ENCODE measurements at regions not wholly inside any gene's neighbourhood (a gene's known extent, or its start where the extent isn't known, plus 50 kb on each side); places are given as distances from the start of the nearest gene placed in this dataset.

DNA sequence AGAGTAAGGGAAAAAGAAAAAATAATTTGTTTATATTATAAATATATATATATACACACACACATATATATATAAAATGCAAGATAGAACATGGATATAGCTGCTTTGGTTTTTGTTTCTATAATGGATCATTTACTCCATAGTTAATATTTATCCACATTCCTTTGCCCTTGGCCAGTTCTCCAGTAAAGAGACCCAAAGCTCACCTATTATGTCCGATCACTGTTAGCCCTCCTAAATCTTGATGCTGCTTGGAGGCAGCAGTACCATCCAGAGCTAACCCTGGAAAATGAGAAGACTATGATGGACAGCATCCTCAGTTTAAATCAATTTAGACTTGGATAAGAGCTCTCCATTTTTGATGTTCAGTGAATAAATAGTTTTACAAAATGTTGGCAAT is 407.7 kb downstream of the PLPP3 start:
- Mint-ChIP-seq H3K4me3 (no peak overlapping the region), H3K9me3 (peaks cover 13% of the 10 kb centered on the region), H3K27me3 (ENCODE audit: low read depth, poor library complexity) (peaks cover 8% of the 10 kb centered on the region), H3K27ac (no peak overlapping the region), H3K36me3 (ENCODE audit: low read depth) (peaks cover 5% of the 10 kb centered on the region), H3K4me1 (peaks cover 18% of the 10 kb centered on the region)
- TF ChIP-seq, protein P1, sequence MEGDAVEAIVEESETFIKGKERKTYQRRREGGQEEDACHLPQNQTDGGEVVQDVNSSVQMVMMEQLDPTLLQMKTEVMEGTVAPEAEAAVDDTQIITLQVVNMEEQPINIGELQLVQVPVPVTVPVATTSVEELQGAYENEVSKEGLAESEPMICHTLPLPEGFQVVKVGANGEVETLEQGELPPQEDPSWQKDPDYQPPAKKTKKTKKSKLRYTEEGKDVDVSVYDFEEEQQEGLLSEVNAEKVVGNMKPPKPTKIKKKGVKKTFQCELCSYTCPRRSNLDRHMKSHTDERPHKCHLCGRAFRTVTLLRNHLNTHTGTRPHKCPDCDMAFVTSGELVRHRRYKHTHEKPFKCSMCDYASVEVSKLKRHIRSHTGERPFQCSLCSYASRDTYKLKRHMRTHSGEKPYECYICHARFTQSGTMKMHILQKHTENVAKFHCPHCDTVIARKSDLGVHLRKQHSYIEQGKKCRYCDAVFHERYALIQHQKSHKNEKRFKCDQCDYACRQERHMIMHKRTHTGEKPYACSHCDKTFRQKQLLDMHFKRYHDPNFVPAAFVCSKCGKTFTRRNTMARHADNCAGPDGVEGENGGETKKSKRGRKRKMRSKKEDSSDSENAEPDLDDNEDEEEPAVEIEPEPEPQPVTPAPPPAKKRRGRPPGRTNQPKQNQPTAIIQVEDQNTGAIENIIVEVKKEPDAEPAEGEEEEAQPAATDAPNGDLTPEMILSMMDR (IDR thresholded peaks at IDR 0.05): no peak
- DNase-seq: no peak

GRCh38 chr1:56170784-56171320 is 408.5 kb downstream of the PLPP3 start:
- H3K36me3 Mint-ChIP-seq (ENCODE audit: low read depth): peaks cover 5% of the 10 kb centered on the region
- TF ChIP-seq, protein P1 (IDR thresholded peaks at IDR 0.05): no peak
- DNase-seq: no peak
- H3K27ac Mint-ChIP-seq: peak overlapping the region; percentile 38
- H3K4me1 Mint-ChIP-seq: peaks cover 18% of the 10 kb centered on the region
- peaks cover 8% of the 10 kb centered on the region for H3K27me3 Mint-ChIP-seq (ENCODE audit: low read depth, poor library complexity)
- H3K4me3 Mint-ChIP-seq: no peak overlapping the region
- H3K9me3 Mint-ChIP-seq: peaks cover 13% of the 10 kb centered on the region

- Mint-ChIP-seq H3K9me3 (peaks cover 19% of the 10 kb centered on the region), H3K27me3 (ENCODE audit: low read depth, poor library complexity) (peaks cover 8% of the 10 kb centered on the region), H3K36me3 (ENCODE audit: low read depth) (peaks cover 11% of the 10 kb centered on the region), H3K27ac (no peak overlapping the region), H3K4me3 (no peak overlapping the region), H3K4me1 (peaks cover 9% of the 10 kb centered on the region)
- DNase-seq: no peak
- TF ChIP-seq, protein P1 (IDR thresholded peaks at IDR 0.05): no peak
These were observed 409.5 kb downstream of the PLPP3 start for GRCh38 chr1:56169856-56170255.

- no peak for DNase-seq
- peaks cover 13% of the 10 kb centered on the region for H3K36me3 Mint-ChIP-seq (ENCODE audit: low read depth)
- H3K9me3 Mint-ChIP-seq: peaks cover 21% of the 10 kb centered on the region
- H3K4me3 Mint-ChIP-seq: no peak overlapping the region
- H3K27me3 Mint-ChIP-seq (ENCODE audit: low read depth, poor library complexity): peaks cover 3% of the 10 kb centered on the region
- peaks cover 4% of the 10 kb centered on the region for H3K4me1 Mint-ChIP-seq
- no peak overlapping the region for H3K27ac Mint-ChIP-seq
- TF ChIP-seq, protein P1 (IDR thresholded peaks at IDR 0.05): no peak
These were observed 411.2 kb downstream of the PLPP3 start for GRCh38 chr1:56168176-56168575.

DNA sequence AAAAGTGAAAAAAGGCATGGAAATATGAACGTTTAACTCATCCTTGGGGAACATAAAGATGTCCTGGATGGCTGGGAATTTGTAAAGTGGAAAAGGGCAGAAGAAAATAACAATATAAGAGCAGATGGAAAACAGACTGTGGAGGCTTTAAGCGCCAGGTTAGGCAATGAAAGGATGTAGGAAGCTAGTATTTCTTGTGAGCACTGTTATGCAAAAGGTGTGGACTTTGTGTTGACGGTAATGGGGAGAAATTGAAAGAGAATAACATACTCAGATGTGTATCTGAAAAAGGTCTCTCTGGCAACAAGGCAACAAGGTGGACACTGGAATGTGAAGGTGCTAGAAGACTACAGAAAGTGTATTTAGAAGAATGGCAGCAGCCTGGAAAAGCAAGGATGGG is 411.8 kb downstream of the PLPP3 start:
- Mint-ChIP-seq H3K4me3 (no peak overlapping the region), H3K36me3 (ENCODE audit: low read depth) (peaks cover 13% of the 10 kb centered on the region), H3K27ac (no peak overlapping the region), H3K4me1 (peaks cover 4% of the 10 kb centered on the region), H3K27me3 (ENCODE audit: low read depth, poor library complexity) (no peaks in the 10 kb centered on the region), H3K9me3 (peaks cover 15% of the 10 kb centered on the region)
- TF ChIP-seq, protein P1 (IDR thresholded peaks at IDR 0.05): no peak
- no peak for DNase-seq

- peaks cover 14% of the 10 kb centered on the region for H3K9me3 Mint-ChIP-seq
- peaks cover 18% of the 10 kb centered on the region for H3K4me1 Mint-ChIP-seq
- no peak overlapping the region for H3K4me3 Mint-ChIP-seq
These were observed 418.5 kb downstream of the PLPP3 start for GRCh38 chr1:56160773-56161315.

More at GRCh38 chr1:56160773-56161315, 418.5 kb downstream of the PLPP3 start:
- TF ChIP-seq, protein P1 (IDR thresholded peaks at IDR 0.05): no peak
- DNase-seq: no peak
- peak overlapping the region; percentile 21 for H3K27ac Mint-ChIP-seq
- H3K27me3 Mint-ChIP-seq (ENCODE audit: low read depth, poor library complexity): peaks cover 2% of the 10 kb centered on the region
- H3K36me3 Mint-ChIP-seq (ENCODE audit: low read depth): peaks cover 13% of the 10 kb centered on the region

Measured in nephron progenitor cell (in vitro differentiated cells).